Mucosa of descending colon (tissue), 3 donors: ENCODE measurements at regions not wholly inside any gene's neighbourhood (a gene's known extent, or its start where the extent isn't known, plus 50 kb on each side); places are given as distances from the start of the nearest gene placed in this dataset.

Source experiments
- ATAC-seq: fragments of 200-7000 bp; cut with Tn5 transposase; one replicate; pipeline ENCODE4 v1.9.1; 2020; ENCODE audit warnings: mild to moderate bottlenecking, moderate library complexity
- DNase-seq, 3 donors: peaks; one replicate each; pipeline ENCODE4 v3.0.0-alpha.2; 2020
- H3K36me3 ChIP-seq: fragments of 200-600 bp; one replicate; pipeline ENCODE4 v1.8.0; 2021; ENCODE audit warnings: low read depth, mild to moderate bottlenecking
- H3K4me1 ChIP-seq: fragments of 200-600 bp; one replicate; pipeline ENCODE4 v1.8.0; 2021; ENCODE audit warnings: low read depth, mild to moderate bottlenecking
- H3K4me3 ChIP-seq: fragments of 200-600 bp; one replicate; pipeline ENCODE4 v1.8.0; 2021; ENCODE audit warnings: mild to moderate bottlenecking
- H3K9me3 ChIP-seq: fragments of 200-600 bp; one replicate; pipeline ENCODE4 v1.8.0; 2021; ENCODE audit warnings: mild to moderate bottlenecking
- intact Hi-C, 2 donors: fragments of 100-400 bp; cut with DNase I in 1 of 2; cut with micrococcal nuclease in 1 of 2; formaldehyde crosslinking; loops; one replicate each; pipeline versions ENCODE4 v1.11.0 to v1.11.1; 2022; cut with DNase I, micrococcal nuclease
- TF ChIP-seq, protein P1 (sequence below): fragments of 200-600 bp; IDR thresholded peaks from one replicate; pipeline ENCODE4 v1.8.0; 2022; ENCODE audit warnings: antibody characterized with exemption, mild to moderate bottlenecking
- donor health status: DM: no; HTN: no; CAD: no; lungs with moderate emphysema.
- donor health status: DM: no; HTN: no; CAD: no.
- donor health status: DM: no; HTN: yes; CAD: no.

DNA sequence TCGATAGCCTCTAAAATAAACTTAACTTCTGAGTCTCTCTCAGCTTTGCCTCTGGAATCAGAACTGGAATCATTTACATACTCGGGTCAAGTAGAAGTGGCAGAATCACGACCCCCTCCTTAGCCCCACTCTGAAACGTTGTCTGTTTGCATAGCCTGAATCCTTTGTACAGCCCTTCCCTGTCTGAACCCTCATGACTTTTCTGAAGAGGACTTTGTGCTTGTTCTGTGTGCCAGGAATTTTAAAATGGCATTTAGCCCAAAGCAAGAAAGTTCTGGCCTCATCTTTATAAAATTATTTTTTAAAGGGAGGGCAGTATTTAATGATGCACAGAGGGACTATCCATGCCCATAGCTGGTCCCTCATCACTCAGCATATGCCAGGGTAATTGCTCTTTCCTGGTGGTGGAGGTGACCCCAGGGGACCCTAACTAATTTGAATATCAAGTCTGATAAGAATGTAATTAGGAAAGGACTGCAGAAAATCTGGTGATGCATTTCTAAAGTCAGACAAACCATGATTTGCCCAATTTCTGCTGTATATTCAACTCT is 342.7 kb upstream of the TNRC6C start:
- DNase-seq (no peak), ATAC-seq (no peak)
- intact Hi-C loops: no loop called here
- H3K36me3 ChIP-seq: no peaks in the 10 kb centered on the region
- H3K9me3 ChIP-seq: no peaks in the 10 kb centered on the region
- TF ChIP-seq, protein P1, sequence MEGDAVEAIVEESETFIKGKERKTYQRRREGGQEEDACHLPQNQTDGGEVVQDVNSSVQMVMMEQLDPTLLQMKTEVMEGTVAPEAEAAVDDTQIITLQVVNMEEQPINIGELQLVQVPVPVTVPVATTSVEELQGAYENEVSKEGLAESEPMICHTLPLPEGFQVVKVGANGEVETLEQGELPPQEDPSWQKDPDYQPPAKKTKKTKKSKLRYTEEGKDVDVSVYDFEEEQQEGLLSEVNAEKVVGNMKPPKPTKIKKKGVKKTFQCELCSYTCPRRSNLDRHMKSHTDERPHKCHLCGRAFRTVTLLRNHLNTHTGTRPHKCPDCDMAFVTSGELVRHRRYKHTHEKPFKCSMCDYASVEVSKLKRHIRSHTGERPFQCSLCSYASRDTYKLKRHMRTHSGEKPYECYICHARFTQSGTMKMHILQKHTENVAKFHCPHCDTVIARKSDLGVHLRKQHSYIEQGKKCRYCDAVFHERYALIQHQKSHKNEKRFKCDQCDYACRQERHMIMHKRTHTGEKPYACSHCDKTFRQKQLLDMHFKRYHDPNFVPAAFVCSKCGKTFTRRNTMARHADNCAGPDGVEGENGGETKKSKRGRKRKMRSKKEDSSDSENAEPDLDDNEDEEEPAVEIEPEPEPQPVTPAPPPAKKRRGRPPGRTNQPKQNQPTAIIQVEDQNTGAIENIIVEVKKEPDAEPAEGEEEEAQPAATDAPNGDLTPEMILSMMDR: no peak
- H3K4me1 ChIP-seq: no peaks in the 10 kb centered on the region
- H3K4me3 ChIP-seq: no peak overlapping the region

DNA sequence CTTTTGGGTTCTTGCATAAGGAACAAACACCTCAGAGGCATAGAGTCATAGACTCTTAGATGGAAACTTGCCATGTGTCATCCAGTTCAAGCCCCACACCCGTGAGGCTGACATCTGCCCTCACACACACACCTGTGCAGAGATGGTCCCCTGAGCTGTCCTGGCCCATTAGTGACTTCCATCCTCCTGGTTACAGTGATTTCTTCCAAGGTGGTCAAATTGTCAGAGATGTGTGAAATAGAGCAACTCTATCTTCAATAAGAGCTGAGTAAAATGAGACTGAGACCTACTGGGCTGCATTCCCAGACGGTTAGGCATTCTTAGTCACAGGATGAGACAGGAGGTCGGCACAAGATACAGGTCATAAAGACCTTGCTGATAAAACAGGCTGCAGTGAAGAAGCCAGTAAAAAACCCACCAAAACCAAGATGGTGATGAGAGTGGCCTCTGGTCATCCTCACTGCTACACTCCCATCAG is 342.2 kb upstream of the TNRC6C start:
- DNase-seq (no peak), ATAC-seq (no peak)
- Histone ChIP-seq H3K4me3 (no peak overlapping the region), H3K4me1 (no peaks in the 10 kb centered on the region), H3K9me3 (no peaks in the 10 kb centered on the region), H3K36me3 (no peaks in the 10 kb centered on the region)
- intact Hi-C loops: no loop called here
- TF ChIP-seq, protein P1: no peak

DNA sequence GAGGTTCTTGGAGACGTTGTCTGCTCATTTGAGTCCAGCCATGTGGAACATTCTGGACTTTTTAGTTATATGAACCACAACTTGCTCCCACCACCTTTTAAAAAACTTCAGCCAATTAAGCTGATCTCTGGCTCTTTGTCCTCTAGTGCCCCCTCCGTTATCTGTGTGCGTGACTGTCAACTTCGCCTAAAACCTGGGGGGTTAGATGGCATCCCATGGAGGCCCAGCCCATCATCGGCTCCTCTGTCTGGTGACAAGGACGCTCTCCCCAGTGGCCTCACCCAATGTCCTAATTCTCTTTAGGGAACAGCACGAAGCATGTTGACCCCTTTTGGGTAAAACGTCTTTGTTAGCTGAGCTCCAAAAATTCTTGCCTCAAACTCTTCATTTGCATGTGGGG is 341.0 kb upstream of the TNRC6C start:
- no peaks in the 10 kb centered on the region for H3K36me3 ChIP-seq
- no peak overlapping the region for H3K4me3 ChIP-seq
- intact Hi-C loops: no loop called here
- no peaks in the 10 kb centered on the region for H3K9me3 ChIP-seq
- H3K4me1 ChIP-seq: no peaks in the 10 kb centered on the region
- no peak for DNase-seq
- TF ChIP-seq, protein P1: no peak
- no peak for ATAC-seq

DNA sequence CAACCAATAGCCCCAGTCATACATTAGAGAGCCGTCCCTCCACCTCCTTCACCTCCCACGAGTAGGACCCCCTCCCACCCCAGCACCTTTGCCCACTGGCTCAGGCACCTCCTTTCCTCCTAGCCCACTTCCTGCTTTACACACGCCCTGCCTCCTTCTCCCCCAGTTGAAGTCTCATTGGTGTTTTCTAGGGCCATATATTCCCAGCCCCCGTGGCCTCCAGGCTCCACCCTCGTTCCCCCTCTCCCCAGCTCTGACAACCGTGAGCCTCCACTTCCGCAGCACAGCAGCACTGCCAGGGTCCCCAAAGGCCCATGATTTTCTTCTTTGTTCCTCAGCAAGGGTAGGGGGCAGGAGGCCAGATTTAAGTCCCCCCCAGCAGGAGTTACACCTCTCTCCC is 340.3 kb upstream of the TNRC6C start:
- Histone ChIP-seq H3K4me1 (no peaks in the 10 kb centered on the region), H3K36me3 (no peaks in the 10 kb centered on the region), H3K4me3 (no peak overlapping the region), H3K9me3 (no peaks in the 10 kb centered on the region)
- ATAC-seq (no peak), DNase-seq (no peak)
- TF ChIP-seq, protein P1: no peak
- intact Hi-C loops: no loop called here

DNA sequence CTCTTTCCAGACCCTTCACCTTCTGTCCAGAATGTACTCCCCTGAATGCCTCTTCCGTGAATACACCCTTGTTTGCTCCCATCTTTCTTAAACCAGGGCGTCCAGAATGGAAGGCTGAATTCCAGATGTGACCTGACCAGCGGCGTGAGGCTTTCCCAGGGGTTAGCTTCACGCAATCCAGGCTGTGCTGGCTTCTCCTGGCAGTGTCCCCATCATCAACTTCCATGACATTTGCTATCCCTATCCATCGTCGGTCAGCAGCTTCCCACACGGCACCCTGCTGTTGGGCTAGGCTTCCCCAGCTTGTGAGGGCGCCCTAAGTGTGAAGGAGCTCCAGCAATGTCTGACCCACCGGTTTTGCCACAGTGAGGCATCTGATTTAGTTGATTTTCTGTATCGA is 339.8 kb upstream of the TNRC6C start:
- DNase-seq (no peak), ATAC-seq (no peak)
- H3K4me3 ChIP-seq: no peak overlapping the region
- H3K36me3 ChIP-seq: no peaks in the 10 kb centered on the region
- no peaks in the 10 kb centered on the region for H3K9me3 ChIP-seq
- intact Hi-C loops: no loop called here
- TF ChIP-seq, protein P1: no peak
- no peaks in the 10 kb centered on the region for H3K4me1 ChIP-seq

DNA sequence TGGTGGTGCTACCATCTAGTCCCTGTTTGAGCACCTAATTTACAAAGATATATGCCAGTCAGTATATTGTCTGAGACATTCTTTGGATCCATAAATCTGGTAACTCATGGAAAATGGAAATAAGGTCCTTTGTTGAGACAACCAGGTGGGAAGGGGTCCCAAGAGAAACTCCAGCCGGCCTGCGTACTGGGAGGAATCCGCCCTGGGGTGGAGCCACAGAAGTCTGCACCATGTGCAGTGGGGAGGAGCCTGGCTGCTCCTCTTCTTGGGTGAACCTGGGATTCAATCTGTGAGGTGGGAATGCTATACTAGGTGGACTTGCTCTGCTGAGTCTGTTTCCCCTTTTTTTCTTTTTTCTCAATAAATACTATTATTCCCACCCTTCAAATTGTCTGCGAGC is 339.2 kb upstream of the TNRC6C start:
- no peak overlapping the region for H3K4me3 ChIP-seq
- TF ChIP-seq, protein P1: no peak
- no peaks in the 10 kb centered on the region for H3K36me3 ChIP-seq
- no peak for DNase-seq
- no peaks in the 10 kb centered on the region for H3K4me1 ChIP-seq
- H3K9me3 ChIP-seq: no peaks in the 10 kb centered on the region
- ATAC-seq: no peak
- intact Hi-C loops: no loop called here
